OCI-LY7 (cell line): ENCODE measurements at regions not wholly inside any gene's neighbourhood (a gene's known extent, or its start where the extent isn't known, plus 50 kb on each side); places are given as distances from the start of the nearest gene placed in this dataset.
"Not testable (repeated sequence)": the region's sequence is repeated elsewhere in the genome, so short reads cannot be mapped to it uniquely, and the experiment has no call there.

Source experiments
- BruUV-seq: library from RNA; stranded (reverse); fragments of 400-500 nt; replicated peaks from 2 replicates; lab custom pipeline; 2021; lab: Mats Ljungman, UMichigan
- CTCF ChIA-PET: fragments of 300-600 bp; sonication (Branson Sonifier 250); formaldehyde crosslinking; loops from one replicate; lab custom pipeline; 2022; ENCODE audit warnings: antibody characterized with exemption; ENCODE audit not compliant: unreplicated experiment; lab: Charles Lee
- POLR2A ChIA-PET: fragments of 300-600 bp; sonication (Branson Sonifier 250); formaldehyde crosslinking; loops from one replicate; lab custom pipeline; 2022; ENCODE audit warnings: antibody characterized with exemption; lab: Charles Lee
- DNase-seq: peaks from one replicate; pipeline ENCODE4 v3.0.0-alpha.2; 2015; ENCODE audit warnings: low spot score
- H2AFZ ChIP-seq: fragments of 200-600 bp; sonication (generic), shearing (Covaris generic); 2 replicates; pipeline ENCODE4 v1.6.1; 2014; ENCODE audit warnings: mild to moderate bottlenecking, antibody characterized with exemption, low read length, moderate library complexity
- H3K27ac ChIP-seq: fragments of 200-600 bp; sonication (generic); 2 replicates; pipeline ENCODE4 v1.5.1; 2014; ENCODE audit warnings: mixed run types, low read depth, mild to moderate bottlenecking, moderate library complexity, low read length, inconsistent platforms; ENCODE audit not compliant: poor library complexity, severe bottlenecking
- H3K36me3 ChIP-seq: fragments of 200-600 bp; sonication (generic); 2 replicates; pipeline ENCODE4 v1.6.1; 2014; ENCODE audit warnings: mild to moderate bottlenecking, antibody characterized with exemption, low read length, moderate library complexity, mixed read lengths; ENCODE audit not compliant: insufficient read depth
- H3K4me1 ChIP-seq: fragments of 200-600 bp; sonication (generic); 2 replicates; pipeline ENCODE4 v1.5.1; 2014; ENCODE audit warnings: mild to moderate bottlenecking, low read length; ENCODE audit not compliant: insufficient read depth, poor library complexity, severe bottlenecking
- H3K4me2 ChIP-seq: fragments of 200-600 bp; sonication (generic); 2 replicates; pipeline ENCODE4 v1.6.1; 2014; ENCODE audit warnings: mild to moderate bottlenecking, low read length
- H3K4me3 ChIP-seq: fragments of 200-600 bp; sonication (generic); 2 replicates; pipeline ENCODE4 v1.5.1; 2014; ENCODE audit warnings: mild to moderate bottlenecking, low read depth, low read length; ENCODE audit not compliant: poor library complexity, severe bottlenecking
- H3K79me2 ChIP-seq: fragments of 200-600 bp; sonication (generic); 2 replicates; pipeline ENCODE4 v1.6.1; 2016; ENCODE audit warnings: low read depth, mild to moderate bottlenecking, low read length, moderate library complexity, mixed read lengths; ENCODE audit not compliant: insufficient read depth
- H3K9me2 ChIP-seq: fragments of 200-600 bp; sonication (generic); 2 replicates; pipeline ENCODE4 v1.6.1; 2016; ENCODE audit warnings: mild to moderate bottlenecking, low read length, mixed read lengths; ENCODE audit not compliant: insufficient read depth
- H3K9me3 ChIP-seq: fragments of 200-600 bp; sonication (generic); 2 replicates; pipeline ENCODE4 v1.6.1; 2014; ENCODE audit warnings: mild to moderate bottlenecking, mixed run types, low read length, mixed read lengths
- H4K20me1 ChIP-seq: fragments of 200-600 bp; sonication (generic); 2 replicates; pipeline ENCODE4 v1.6.1; 2014; ENCODE audit warnings: mild to moderate bottlenecking, antibody characterized with exemption, low read length, moderate library complexity, mixed read lengths; ENCODE audit not compliant: insufficient read depth
- CTCF ChIP-seq: fragments of 200-600 bp; sonication (generic); conservative IDR thresholded peaks from 2 replicates; pipeline ENCODE4 v1.5.1; 2014; ENCODE audit warnings: mild to moderate bottlenecking, antibody characterized with exemption, low read length, moderate library complexity, mixed read lengths
- EZH2phosphoT487 ChIP-seq: fragments of 200-600 bp; sonication (generic); IDR thresholded peaks from 2 replicates; pipeline ENCODE4 v1.6.1; 2018; ENCODE audit warnings: low read depth, borderline replicate concordance, mild to moderate bottlenecking, mixed run types, antibody characterized with exemption, low read length, moderate library complexity, mixed read lengths
- intact Hi-C: fragments of 100-400 bp; cut with micrococcal nuclease; formaldehyde crosslinking; loops from one replicate; pipeline ENCODE4 v1.10.0; 2022; ENCODE audit not compliant: unreplicated experiment

GRCh38 chr7:91379991-91380390 lies 115.8 kb downstream of the FZD1 start:
- H4K20me1 ChIP-seq, result no peaks in the 10 kb centered on the region
- POLR2A ChIA-PET, result no interaction called here
- BruUV-seq, result no TSS peak
- no peak for TF ChIP-seq EZH2phosphoT487
- no peak for TF ChIP-seq CTCF
- no peaks in the 10 kb centered on the region for H3K79me2 ChIP-seq
- no peak overlapping the region for H2AFZ ChIP-seq
- no peaks in the 10 kb centered on the region for H3K9me2 ChIP-seq
- CTCF ChIA-PET, result no interaction called here
- H3K36me3 ChIP-seq, result no peaks in the 10 kb centered on the region
- H3K4me2 ChIP-seq, result no peak overlapping the region
- no peak overlapping the region for H3K27ac ChIP-seq
- no peak overlapping the region for H3K4me3 ChIP-seq
- H3K4me1 ChIP-seq, result no peaks in the 10 kb centered on the region
- H3K9me3 ChIP-seq, result no peaks in the 10 kb centered on the region
- DNase-seq, result no peak
- intact Hi-C loops, result no loop called here

GRCh38 chr7:91383053-91383904 lies 119.0 kb downstream of the FZD1 start:
- Histone ChIP-seq H4K20me1 (no peaks in the 10 kb centered on the region), H2AFZ (no peak overlapping the region), H3K27ac (no peak overlapping the region), H3K4me1 (no peaks in the 10 kb centered on the region), H3K9me3 (no peaks in the 10 kb centered on the region), H3K79me2 (no peaks in the 10 kb centered on the region), H3K4me2 (no peak overlapping the region), H3K36me3 (no peaks in the 10 kb centered on the region), H3K9me2 (no peaks in the 10 kb centered on the region), H3K4me3 (no peak overlapping the region)
- CTCF ChIA-PET, result no interaction called here
- intact Hi-C loops, result no loop called here
- no TSS peak for BruUV-seq
- no peak for DNase-seq
- no peak for TF ChIP-seq EZH2phosphoT487
- TF ChIP-seq CTCF, result no peak
- POLR2A ChIA-PET, result no interaction called here

GRCh38 chr7:91383905-91384274 lies 119.7 kb downstream of the FZD1 start:
- POLR2A ChIA-PET, result interaction anchor here (1.3 kb wide), 1 partner anchor 12 kb away, joined by 3 read pairs; no protein-coding TSS in a partner anchor

GRCh38 chr7:91394757-91395156 lies 130.5 kb downstream of the FZD1 start:
- H3K4me3 ChIP-seq, BruUV-seq, intact Hi-C loops, CTCF ChIA-PET, H3K9me2 ChIP-seq, POLR2A ChIA-PET, H4K20me1 ChIP-seq, H2AFZ ChIP-seq, H3K4me1 ChIP-seq, H3K9me3 ChIP-seq, H3K27ac ChIP-seq, H3K4me2 ChIP-seq, H3K79me2 ChIP-seq, DNase-seq, H3K36me3 ChIP-seq: not testable (repeated sequence)

More at GRCh38 chr7:91383905-91384274, 119.7 kb downstream of the FZD1 start:
- H3K27ac ChIP-seq, result no peak overlapping the region
- intact Hi-C loops, result no loop called here
- TF ChIP-seq EZH2phosphoT487 (no peak), CTCF (no peak)
- BruUV-seq, result no TSS peak
- H3K79me2 ChIP-seq, result no peaks in the 10 kb centered on the region
- no peaks in the 10 kb centered on the region for H3K4me1 ChIP-seq
- CTCF ChIA-PET, result no interaction called here
- H3K36me3 ChIP-seq, result no peaks in the 10 kb centered on the region
- no peaks in the 10 kb centered on the region for H3K9me3 ChIP-seq
- no peak overlapping the region for H2AFZ ChIP-seq
- no peak for DNase-seq
- H3K4me2 ChIP-seq, result no peak overlapping the region
- H3K4me3 ChIP-seq, result no peak overlapping the region
- no peaks in the 10 kb centered on the region for H3K9me2 ChIP-seq
- no peaks in the 10 kb centered on the region for H4K20me1 ChIP-seq
